ENCODE measurements at regions not wholly inside any gene's neighbourhood (a gene's known extent, or its start where the extent isn't known, plus 50 kb on each side); places are given as distances from the start of the nearest gene placed in this dataset.
A peak's percentile ranks its signal among the peaks of the same experiment; 100 is the strongest.

DNA sequence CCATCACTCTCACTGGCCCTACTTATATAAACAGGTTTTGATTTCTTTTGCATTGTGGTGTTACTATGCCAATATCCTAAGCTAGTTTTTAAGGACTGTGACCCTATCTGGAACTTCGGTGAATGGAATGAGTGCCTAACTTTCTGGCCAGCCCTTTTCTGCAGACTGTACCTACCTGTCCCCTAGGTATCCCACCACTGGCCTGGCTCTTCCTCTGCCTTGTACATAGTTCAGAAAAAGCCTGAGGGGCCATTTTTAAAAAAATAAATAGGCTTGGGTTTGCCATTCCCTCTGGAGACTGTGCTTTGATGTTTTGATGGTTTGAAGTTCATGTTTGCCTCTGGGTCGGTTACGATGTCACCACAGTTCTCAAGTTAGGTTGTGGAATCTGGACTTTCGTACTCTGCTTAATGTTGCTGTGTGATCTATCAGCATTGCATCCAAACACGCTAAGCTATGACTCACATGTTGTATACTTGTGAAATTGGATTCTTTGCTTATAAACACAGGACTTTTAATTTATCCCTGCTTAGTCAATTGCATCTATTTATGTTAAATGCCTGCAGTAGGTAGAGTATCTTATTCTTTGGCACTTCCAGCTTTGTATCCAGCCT lies 182.0 kb downstream of the ANKRD50 start:
- Mint-ChIP-seq H3K4me3 (no peak overlapping the region), H3K27me3 (no peaks in the 10 kb centered on the region), H3K9me3 (peaks cover 0 to 10% (median 4%) of the 10 kb centered on the region in 3 donors), H3K27ac (no peak overlapping the region), H3K36me3 (no peaks in the 10 kb centered on the region), H3K4me1 (no peaks in the 10 kb centered on the region)

DNA sequence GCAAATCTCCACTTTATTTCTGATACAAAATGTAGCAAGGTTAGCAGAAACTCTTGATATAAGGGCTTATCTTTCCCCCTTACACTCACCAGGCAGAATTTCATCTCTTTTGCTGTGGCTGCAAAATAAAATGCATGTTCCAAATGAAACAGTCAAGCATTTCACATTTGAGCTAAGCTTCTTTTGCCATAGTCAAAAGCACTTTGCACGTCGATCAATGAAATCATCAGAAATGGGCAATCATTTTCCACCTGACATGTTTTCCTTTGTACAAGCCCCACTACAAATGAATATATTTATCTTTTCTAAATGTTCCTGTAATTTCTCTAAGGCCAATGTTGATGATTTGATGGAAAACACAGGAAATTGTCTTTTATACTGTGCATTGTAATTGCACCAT lies 178.4 kb downstream of the ANKRD50 start:
- Mint-ChIP-seq H3K36me3 (no peaks in the 10 kb centered on the region), H3K27me3 (no peaks in the 10 kb centered on the region), H3K9me3 (peaks cover 0 to 6% (median 0%) of the 10 kb centered on the region in 3 donors), H3K4me1 (no peaks in the 10 kb centered on the region), H3K4me3 (no peak overlapping the region), H3K27ac (no peak overlapping the region)

DNA sequence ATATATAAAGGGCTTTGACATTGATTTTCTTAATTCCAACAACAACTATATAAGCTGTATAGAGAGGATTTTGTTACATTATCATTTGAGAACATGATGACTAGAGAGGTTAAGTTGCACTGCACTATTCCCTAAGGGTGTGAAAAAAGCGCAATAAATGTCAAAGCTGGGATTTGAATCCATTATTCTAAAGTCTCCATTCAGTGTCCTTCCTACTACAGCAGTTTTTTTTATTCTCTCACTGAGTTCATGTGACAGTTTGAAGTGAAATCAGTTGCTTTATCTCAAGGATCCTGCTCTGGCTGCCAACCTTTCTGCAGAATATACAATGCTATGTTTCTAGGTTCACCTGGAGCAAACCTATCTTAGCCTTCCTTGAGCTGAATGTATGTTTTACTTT lies 177.5 kb downstream of the ANKRD50 start:
- H3K4me3 Mint-ChIP-seq = no peak overlapping the region
- no peak overlapping the region for H3K27ac Mint-ChIP-seq
- no peaks in the 10 kb centered on the region for H3K27me3 Mint-ChIP-seq
- no peaks in the 10 kb centered on the region for H3K36me3 Mint-ChIP-seq
- no peaks in the 10 kb centered on the region for H3K4me1 Mint-ChIP-seq
- H3K9me3 Mint-ChIP-seq = peaks cover 0 to 6% (median 0%) of the 10 kb centered on the region in 3 donors

DNA sequence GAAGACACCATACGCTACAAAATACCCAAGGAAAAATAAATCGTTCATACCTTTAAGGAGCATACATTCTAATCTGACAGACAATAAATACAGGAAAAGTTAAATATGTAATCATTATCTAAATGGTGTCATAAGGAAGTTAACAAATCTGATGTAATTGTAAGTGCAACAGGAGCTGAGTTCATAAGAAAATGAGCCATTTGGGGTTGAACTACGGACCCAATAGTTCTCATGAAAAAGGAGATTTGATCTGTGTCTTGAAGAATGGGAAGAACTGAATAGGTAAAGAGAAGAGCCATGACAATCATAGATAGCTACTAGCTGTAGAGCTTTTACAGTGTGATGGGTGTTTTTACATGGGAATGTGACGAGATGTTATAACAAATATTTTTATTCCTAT lies 175.6 kb downstream of the ANKRD50 start:
- Mint-ChIP-seq H3K27me3 (no peaks in the 10 kb centered on the region), H3K36me3 (no peaks in the 10 kb centered on the region), H3K4me1 (no peaks in the 10 kb centered on the region), H3K27ac (no peak overlapping the region), H3K4me3 (no peak overlapping the region), H3K9me3 (peaks cover 0 to 6% (median 0%) of the 10 kb centered on the region in 3 donors)

DNA sequence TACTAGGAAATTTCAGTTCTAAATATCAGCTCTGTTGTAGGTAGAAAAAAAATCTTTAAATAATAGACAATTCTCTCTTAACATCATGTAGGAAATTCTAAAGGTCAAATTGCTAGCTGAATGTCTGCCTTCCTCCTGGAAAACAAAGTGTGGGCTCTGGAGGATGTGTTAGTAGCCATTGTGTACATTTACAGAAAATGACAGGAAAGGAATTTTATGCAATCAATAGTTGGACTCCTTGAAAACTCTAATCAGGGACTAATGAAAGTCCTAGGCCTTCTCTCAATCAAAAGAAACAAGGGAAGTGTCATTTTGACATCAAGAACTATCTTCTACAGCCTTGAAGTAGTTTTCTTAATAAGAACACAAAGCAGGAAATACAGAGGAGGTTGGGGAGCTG lies 174.6 kb downstream of the ANKRD50 start:
- Mint-ChIP-seq H3K36me3 (no peaks in the 10 kb centered on the region), H3K27me3 (no peaks in the 10 kb centered on the region), H3K27ac (no peak overlapping the region), H3K9me3 (peaks cover 0 to 5% (median 0%) of the 10 kb centered on the region in 3 donors), H3K4me1 (no peaks in the 10 kb centered on the region), H3K4me3 (no peak overlapping the region)

DNA sequence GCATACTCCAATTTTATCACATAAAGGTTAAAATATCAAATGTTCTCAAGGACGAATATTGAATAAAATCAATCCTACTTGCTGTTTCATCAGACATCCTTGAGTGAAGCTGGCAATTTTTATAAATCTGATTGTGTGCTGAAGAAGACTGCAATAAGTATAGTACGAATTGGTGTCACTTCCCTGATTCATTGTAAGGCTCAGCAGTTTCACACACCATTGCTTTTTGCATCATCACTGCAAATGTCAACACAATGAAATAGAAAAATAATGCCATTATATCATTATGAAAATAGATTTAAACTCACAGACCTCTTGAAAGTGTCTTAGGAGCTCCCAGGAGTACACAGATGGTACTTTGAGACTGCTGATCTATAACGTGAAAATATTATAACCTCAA lies 172.5 kb downstream of the ANKRD50 start:
- Mint-ChIP-seq H3K9me3 (peaks cover 0 to 4% (median 0%) of the 10 kb centered on the region in 3 donors), H3K4me3 (no peak overlapping the region), H3K4me1 (no peaks in the 10 kb centered on the region), H3K27me3 (no peaks in the 10 kb centered on the region), H3K27ac (no peak overlapping the region), H3K36me3 (no peaks in the 10 kb centered on the region)

DNA sequence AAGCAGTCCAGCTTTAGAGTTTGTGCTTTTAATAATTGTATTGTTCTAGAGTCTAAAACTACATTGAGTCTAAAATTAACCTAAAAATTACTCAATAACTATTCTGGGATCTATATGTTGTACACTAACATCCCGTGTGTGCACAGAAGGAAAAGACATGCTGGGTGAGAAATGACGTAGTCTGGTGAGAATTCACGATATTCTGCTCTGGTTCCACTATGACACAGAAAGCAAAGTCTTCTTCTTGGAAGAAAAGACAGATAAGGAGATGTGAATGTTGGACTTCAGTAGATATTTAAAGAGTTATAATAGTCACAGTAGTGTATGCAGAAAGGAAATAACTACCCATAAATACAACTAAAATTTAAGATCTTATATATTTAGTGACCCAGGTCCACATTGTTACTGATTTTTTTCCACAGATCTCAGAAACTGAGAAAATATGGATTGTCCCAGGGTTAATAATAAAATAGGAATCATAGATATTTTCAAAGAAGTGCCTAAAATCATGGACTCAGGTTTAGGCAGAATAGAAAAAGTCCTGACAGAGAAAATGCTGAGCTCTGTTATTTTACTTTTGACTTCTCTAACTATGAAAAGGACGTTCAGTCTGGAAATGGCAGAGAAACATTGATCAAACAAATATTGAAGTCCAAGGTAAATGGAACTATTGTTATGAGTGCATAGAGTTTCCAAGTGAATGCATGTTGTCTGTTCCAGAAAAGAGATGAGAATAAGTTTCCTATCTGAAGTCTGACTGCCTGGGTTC lies 170.7 kb downstream of the ANKRD50 start:
- Mint-ChIP-seq H3K27ac (no peak overlapping the region), H3K4me1 (no peaks in the 10 kb centered on the region), H3K36me3 (no peaks in the 10 kb centered on the region), H3K27me3 (no peaks in the 10 kb centered on the region), H3K4me3 (no peak overlapping the region), H3K9me3 (peaks cover 0 to 2% (median 1%) of the 10 kb centered on the region in 3 donors)

DNA sequence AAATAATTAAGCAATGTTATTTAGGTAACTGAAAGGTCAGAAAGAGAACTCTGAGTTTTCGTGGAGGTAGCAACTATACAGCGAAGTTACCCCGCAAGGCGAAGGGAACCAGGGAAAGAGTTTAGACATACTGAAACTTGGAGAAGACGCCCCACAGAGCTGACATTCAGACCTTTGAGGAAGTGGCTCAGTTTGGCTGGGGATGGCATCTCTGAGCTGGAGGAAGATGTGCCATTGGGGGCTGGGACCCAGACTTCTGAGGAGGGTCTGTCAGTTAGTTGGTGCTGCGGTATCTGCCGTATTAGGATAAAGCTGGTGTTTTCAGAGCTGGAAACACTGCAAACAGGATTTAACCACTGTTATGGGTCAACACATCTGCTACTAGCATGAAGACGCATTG lies 156.6 kb downstream of the ANKRD50 start:
- Mint-ChIP-seq H3K9me3 (peaks cover 0 to 13% (median 2%) of the 10 kb centered on the region in 3 donors), H3K36me3 (no peaks in the 10 kb centered on the region), H3K27ac (no peak overlapping the region), H3K27me3 (no peaks in the 10 kb centered on the region), H3K4me3 (no peak overlapping the region), H3K4me1 (peaks cover 0 to 2% (median 0%) of the 10 kb centered on the region in 3 donors)

DNA sequence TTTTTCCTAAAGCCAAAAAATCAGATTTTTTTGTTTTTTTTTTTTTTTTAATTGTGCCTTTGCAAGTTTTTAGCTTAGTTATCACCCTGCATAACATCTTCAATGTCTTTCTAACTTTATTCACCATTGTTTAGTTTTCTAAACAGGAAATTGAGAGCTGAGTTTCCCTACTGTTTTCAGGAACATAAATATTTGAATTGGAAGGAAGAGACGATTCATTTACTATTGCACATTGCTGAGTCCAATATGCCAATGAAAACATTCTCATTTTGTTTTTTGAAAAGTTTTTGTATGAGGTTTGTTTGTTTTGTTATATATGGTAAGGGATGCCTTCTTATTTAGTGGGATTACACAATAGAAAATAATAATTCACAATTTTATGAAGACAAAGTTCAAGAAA lies 148.4 kb downstream of the ANKRD50 start:
- H3K27me3 Mint-ChIP-seq = no peaks in the 10 kb centered on the region
- peaks cover 3 to 8% (median 4%) of the 10 kb centered on the region in 3 donors for H3K9me3 Mint-ChIP-seq
- peaks cover 0 to 2% (median 0%) of the 10 kb centered on the region in 3 donors for H3K4me1 Mint-ChIP-seq
- H3K36me3 Mint-ChIP-seq = no peaks in the 10 kb centered on the region
- no peak overlapping the region for H3K4me3 Mint-ChIP-seq
- no peak overlapping the region for H3K27ac Mint-ChIP-seq

DNA sequence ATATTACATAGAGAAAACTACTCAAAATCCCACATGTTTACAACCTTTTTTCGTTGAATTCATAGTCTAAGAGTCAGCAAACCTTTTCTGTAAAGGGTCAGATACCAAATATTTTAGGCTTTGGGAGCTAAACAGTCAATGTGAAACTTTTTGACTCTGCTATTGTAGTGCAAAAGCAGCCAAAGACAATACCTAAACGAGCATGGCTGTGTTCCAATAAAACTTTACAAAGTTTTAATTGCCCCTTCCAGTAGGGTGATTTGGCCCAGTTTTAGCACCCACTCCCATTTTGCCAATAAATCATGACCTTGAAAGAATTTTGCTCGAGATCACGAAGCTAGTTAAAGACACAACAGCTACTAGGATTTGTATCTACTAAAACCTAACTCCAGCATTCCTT lies 147.2 kb downstream of the ANKRD50 start:
- Mint-ChIP-seq H3K27ac (no peak overlapping the region), H3K4me3 (no peak overlapping the region), H3K36me3 (no peaks in the 10 kb centered on the region), H3K9me3 (peaks cover 3 to 4% (median 4%) of the 10 kb centered on the region in 3 donors), H3K27me3 (no peaks in the 10 kb centered on the region), H3K4me1 (peaks cover 0 to 2% (median 0%) of the 10 kb centered on the region in 3 donors)

DNA sequence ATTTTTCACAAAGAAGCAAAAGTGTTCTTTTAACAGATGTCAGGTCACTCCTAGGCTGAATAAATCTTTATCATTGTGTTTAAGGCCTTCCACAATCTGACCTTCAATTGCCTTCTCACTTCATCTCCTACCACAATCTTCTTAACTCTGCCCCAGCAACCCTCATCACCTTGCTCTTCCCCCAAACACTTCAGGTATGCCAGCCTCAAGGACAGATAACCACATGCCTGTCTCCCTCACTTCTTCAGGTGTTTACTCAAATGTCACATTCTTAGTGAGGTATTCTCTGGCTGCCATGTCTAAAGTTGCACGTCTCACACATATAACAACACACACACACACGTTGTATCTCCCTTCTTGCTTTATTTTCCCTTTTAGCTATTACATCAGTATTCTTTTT lies 146.5 kb downstream of the ANKRD50 start:
- peaks cover 0 to 2% (median 0%) of the 10 kb centered on the region in 3 donors for H3K4me1 Mint-ChIP-seq
- H3K27ac Mint-ChIP-seq = no peak overlapping the region
- no peaks in the 10 kb centered on the region for H3K36me3 Mint-ChIP-seq
- H3K4me3 Mint-ChIP-seq = no peak overlapping the region
- no peaks in the 10 kb centered on the region for H3K27me3 Mint-ChIP-seq
- peaks cover under 1 to 4% (median 4%) of the 10 kb centered on the region in 3 donors for H3K9me3 Mint-ChIP-seq

DNA sequence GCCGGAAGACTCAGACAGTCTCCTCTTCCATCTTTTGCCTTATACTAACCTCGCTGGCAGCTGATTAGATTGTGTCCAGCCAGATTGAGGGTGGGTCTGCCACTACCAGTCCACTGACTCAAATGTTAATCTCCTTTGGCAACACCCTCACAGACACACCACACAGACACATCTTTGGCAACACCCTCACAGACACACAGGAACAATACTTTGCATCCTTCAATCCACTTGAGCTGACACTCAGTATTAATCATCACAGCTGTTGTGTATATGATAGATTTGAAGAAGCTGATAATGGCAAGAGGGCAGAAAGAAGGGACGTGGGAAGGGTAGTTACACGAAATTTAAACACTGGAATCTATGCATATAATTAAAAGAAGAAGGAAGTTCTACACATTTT lies 139.5 kb downstream of the ANKRD50 start:
- no peaks in the 10 kb centered on the region for H3K27me3 Mint-ChIP-seq
- H3K36me3 Mint-ChIP-seq = no peaks in the 10 kb centered on the region
- no peaks in the 10 kb centered on the region for H3K4me1 Mint-ChIP-seq
- no peak overlapping the region for H3K4me3 Mint-ChIP-seq
- H3K9me3 Mint-ChIP-seq = peaks cover 1 to 7% (median 1%) of the 10 kb centered on the region in 3 donors
- H3K27ac Mint-ChIP-seq = no peak overlapping the region

DNA sequence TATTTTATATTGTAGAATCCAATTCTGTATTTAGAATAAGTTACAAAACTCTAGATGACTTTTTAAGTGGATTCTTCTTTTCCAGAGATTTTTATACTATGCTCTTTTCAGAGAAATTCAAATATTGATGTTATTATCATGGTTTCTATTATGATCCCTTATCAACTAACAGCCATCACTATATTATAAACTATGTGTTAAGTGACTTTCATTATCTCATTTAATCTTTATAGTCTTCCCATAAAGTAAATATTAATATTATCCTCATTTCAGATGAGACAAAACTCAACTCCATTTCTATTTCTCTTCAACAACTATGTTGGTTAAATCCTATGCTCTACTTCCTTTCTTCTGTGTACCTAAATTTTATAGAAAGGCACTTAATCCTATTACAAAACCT lies 132.6 kb downstream of the ANKRD50 start:
- H3K27me3 Mint-ChIP-seq = no peaks in the 10 kb centered on the region
- H3K36me3 Mint-ChIP-seq = no peaks in the 10 kb centered on the region
- no peak overlapping the region for H3K27ac Mint-ChIP-seq
- H3K4me1 Mint-ChIP-seq = no peaks in the 10 kb centered on the region
- peaks cover 2 to 20% (median 2%) of the 10 kb centered on the region in 3 donors for H3K9me3 Mint-ChIP-seq
- no peak overlapping the region for H3K4me3 Mint-ChIP-seq

DNA sequence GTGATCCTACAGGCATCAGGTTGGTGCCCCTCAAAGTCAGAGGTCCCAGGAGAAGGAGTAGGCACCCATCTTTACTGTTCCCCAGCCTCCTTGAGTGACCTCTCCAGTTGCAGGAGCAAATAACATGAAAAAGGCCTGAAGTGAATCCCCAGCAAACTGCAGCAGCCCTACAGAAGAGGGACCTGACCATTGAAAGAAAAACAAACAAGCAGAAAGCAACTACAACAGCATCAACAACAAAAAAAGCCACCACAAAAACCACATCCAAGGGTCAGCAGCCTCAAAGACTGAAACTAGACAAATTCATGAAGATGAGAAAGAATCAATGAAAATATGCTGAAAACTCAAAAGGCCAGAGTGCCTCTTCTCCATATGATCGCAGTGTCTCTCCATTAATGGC lies 128.7 kb downstream of the ANKRD50 start:
- H3K9me3 Mint-ChIP-seq = peaks cover 4 to 18% (median 8%) of the 10 kb centered on the region in 3 donors
- no peak overlapping the region for H3K27ac Mint-ChIP-seq
- peak overlapping the region in 1 of 4 donors; percentile 31 for H3K4me3 Mint-ChIP-seq
- H3K4me1 Mint-ChIP-seq = no peaks in the 10 kb centered on the region
- H3K36me3 Mint-ChIP-seq = no peaks in the 10 kb centered on the region
- no peaks in the 10 kb centered on the region for H3K27me3 Mint-ChIP-seq

DNA sequence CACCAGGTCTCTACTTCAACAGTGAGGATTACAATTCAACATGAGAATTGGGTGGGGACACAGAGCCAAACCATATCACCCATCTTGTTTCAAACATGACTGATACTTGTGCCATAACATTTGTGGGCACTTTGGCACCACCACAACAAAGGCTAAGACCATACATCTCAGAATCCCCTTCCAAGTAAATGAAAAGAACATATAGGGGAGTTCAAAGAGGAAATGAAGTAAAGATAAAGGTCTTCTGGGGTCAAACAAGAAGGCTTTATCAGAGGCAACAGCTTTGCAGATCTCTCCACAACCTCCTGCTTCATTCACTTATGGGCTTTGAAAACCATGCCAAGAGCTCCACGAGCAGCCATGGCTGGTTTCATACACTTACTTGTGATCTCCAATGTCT lies 122.7 kb downstream of the ANKRD50 start:
- H3K36me3 Mint-ChIP-seq = no peaks in the 10 kb centered on the region
- H3K27me3 Mint-ChIP-seq = no peaks in the 10 kb centered on the region
- no peaks in the 10 kb centered on the region for H3K4me1 Mint-ChIP-seq
- peaks cover 2 to 7% (median 6%) of the 10 kb centered on the region in 3 donors for H3K9me3 Mint-ChIP-seq
- no peak overlapping the region for H3K4me3 Mint-ChIP-seq
- no peak overlapping the region for H3K27ac Mint-ChIP-seq

DNA sequence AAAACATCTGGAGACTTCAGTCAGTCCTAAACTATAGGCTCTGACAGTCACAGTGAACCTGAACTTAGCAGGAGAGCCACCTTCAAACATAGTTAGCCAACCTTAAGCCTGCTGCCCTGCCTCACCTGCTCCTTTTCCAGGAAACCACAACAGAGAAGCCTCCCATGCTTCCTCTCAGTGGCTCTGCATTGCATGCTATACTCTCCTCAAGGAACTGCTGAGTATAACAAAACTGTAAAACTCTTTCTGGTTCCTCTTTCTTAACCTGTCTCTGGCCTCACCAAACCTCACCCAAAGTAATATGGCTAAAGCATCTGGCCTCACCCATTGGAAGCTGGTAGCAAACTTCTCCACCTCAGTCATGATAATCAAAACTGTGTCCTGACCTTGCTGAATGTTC lies 122.1 kb downstream of the ANKRD50 start:
- Mint-ChIP-seq H3K9me3 (peaks cover 2 to 7% (median 6%) of the 10 kb centered on the region in 3 donors), H3K36me3 (no peaks in the 10 kb centered on the region)

More for the DNA sequence above, 122.1 kb downstream of the ANKRD50 start:
- Mint-ChIP-seq H3K4me3 (no peak overlapping the region), H3K4me1 (no peaks in the 10 kb centered on the region), H3K27ac (peak overlapping the region in 1 of 3 donors; percentile 53), H3K27me3 (no peaks in the 10 kb centered on the region)

Data from IgD-negative memory B cell (primary cell).